Stimulated activated CD8-positive, alpha-beta memory T cell treated with anti-CD3 and anti-CD28 coated beads, Interleukin-12 subunit alpha, Interleukin-12 subunit beta, amount 100 ng/mL, for 1 hour (primary cell): ENCODE measurements at regions not wholly inside any gene's neighbourhood (a gene's known extent, or its start where the extent isn't known, plus 50 kb on each side); places are given as distances from the start of the nearest gene placed in this dataset.

Experiments used
- DNase-seq: peaks from one replicate; pipeline ENCODE4 v3.0.0-alpha.2; 2020; ENCODE audit warnings: low read depth

GRCh38 chr4:67234296-67234695 lies 311.0 kb downstream of the CENPC start:
- no peak for DNase-seq

GRCh38 chr4:67229148-67229547 lies 316.2 kb downstream of the CENPC start:
- no peak for DNase-seq

GRCh38 chr4:67220861-67221260 lies 324.4 kb downstream of the CENPC start:
- no peak for DNase-seq

GRCh38 chr4:67218883-67219282 lies 326.4 kb downstream of the CENPC start:
- no peak for DNase-seq

- no peak for DNase-seq
Measured at GRCh38 chr4:67207941-67208441, 337.3 kb downstream of the CENPC start.

- no peak for DNase-seq
Measured at GRCh38 chr4:67204441-67204840, 340.9 kb downstream of the CENPC start.

- DNase-seq = no peak
Measured at GRCh38 chr4:67201334-67201733, 344.0 kb downstream of the CENPC start.

- no peak for DNase-seq
Measured at GRCh38 chr4:67198727-67199126, 346.6 kb downstream of the CENPC start.

- no peak for DNase-seq
Measured at GRCh38 chr4:67167849-67168248, 377.5 kb downstream of the CENPC start.

GRCh38 chr4:67162690-67163089 lies 382.6 kb downstream of the CENPC start:
- DNase-seq = no peak

- DNase-seq = no peak
Measured at GRCh38 chr4:67161311-67161710, 384.0 kb downstream of the CENPC start.

- no peak for DNase-seq
Measured at GRCh38 chr4:67160394-67160793, 384.9 kb downstream of the CENPC start.

- no peak for DNase-seq
Measured at GRCh38 chr4:67158666-67159065, 386.6 kb downstream of the CENPC start.

- no peak for DNase-seq
Measured at GRCh38 chr4:67152976-67153375, 392.3 kb downstream of the CENPC start.

- no peak for DNase-seq
Measured at GRCh38 chr4:67151376-67152343, 393.6 kb downstream of the CENPC start.

- DNase-seq = no peak
Measured at GRCh38 chr4:67141586-67141985, 403.7 kb downstream of the CENPC start.

GRCh38 chr4:67134616-67135015 lies 410.7 kb downstream of the CENPC start:
- DNase-seq = no peak

GRCh38 chr4:67133162-67133561 lies 412.1 kb downstream of the CENPC start:
- no peak for DNase-seq

- no peak for DNase-seq
Measured at GRCh38 chr4:67131224-67131623, 414.1 kb downstream of the CENPC start.

- no peak for DNase-seq
Measured at GRCh38 chr4:67130411-67130810, 414.9 kb downstream of the CENPC start.

- no peak for DNase-seq
Measured at GRCh38 chr4:67126570-67126969, 418.7 kb downstream of the CENPC start.

- DNase-seq = no peak
Measured at GRCh38 chr4:67125636-67126514, 419.4 kb downstream of the CENPC start.

- no peak for DNase-seq
Measured at GRCh38 chr4:67124716-67125115, 420.6 kb downstream of the CENPC start.
